Upper lobe of left lung (tissue), 6 donors: ENCODE measurements at regions not wholly inside any gene's neighbourhood (a gene's known extent, or its start where the extent isn't known, plus 50 kb on each side); places are given as distances from the start of the nearest gene placed in this dataset.
A peak's percentile ranks its signal among the peaks of the same experiment; 100 is the strongest.
"Not testable (repeated sequence)": the region's sequence is repeated elsewhere in the genome, so short reads cannot be mapped to it uniquely, and the experiment has no call there.

Source experiments
- ATAC-seq, 2 donors: fragments of 200-7000 bp; cut with Tn5 transposase; one replicate each; pipeline ENCODE4 v1.9.1; 2022; ENCODE audit warnings: mild to moderate bottlenecking in 2 of 2, moderate library complexity in 2 of 2; ENCODE audit not compliant: low FRiP score in 2 of 2
- DNase-seq, 2 donors: peaks; one replicate each; pipeline ENCODE4 v3.0.0-alpha.2; 2019 to 2020
- H3K27ac ChIP-seq, 4 donors: fragments of 200-600 bp; sonication (generic); one replicate each; pipeline ENCODE4 v1.5.1; 2016 to 2019
- H3K27me3 ChIP-seq, 4 donors: fragments of 200-600 bp; sonication (generic); one replicate each; pipeline ENCODE4 v1.5.1; 2017 to 2019
- H3K36me3 ChIP-seq, 4 donors: fragments of 200-600 bp; sonication (generic); one replicate each; pipeline ENCODE4 v1.5.1; 2016 to 2019
- H3K4me1 ChIP-seq, 4 donors: fragments of 200-600 bp; sonication (generic); one replicate each; pipeline ENCODE4 v1.5.1; 2018 to 2019
- H3K4me3 ChIP-seq, 4 donors: fragments of 200-600 bp; sonication (generic); one replicate each; pipeline ENCODE4 v1.5.1; 2017 to 2019; ENCODE audit warnings: mild to moderate bottlenecking in 2 of 4, moderate library complexity in 1 of 4
- H3K9me3 ChIP-seq, 4 donors: fragments of 200-600 bp; sonication (generic); one replicate each; pipeline ENCODE4 v1.5.1; 2018 to 2019
- EP300 ChIP-seq, 4 donors: sonication (generic); formaldehyde crosslinking; IDR thresholded peaks; one replicate each; pipeline ENCODE4 v1.5.1; 2017; ENCODE audit warnings: antibody characterized with exemption in 4 of 4, control low read depth in 2 of 4
- POLR2A ChIP-seq, 4 donors: fragments of 450-650 bp; IDR thresholded peaks; one replicate each; pipeline ENCODE4 v1.5.1; 2016 to 2017; ENCODE audit warnings: antibody characterized with exemption in 4 of 4, mild to moderate bottlenecking in 2 of 4
- POLR2AphosphoS5 ChIP-seq, 2 donors: sonication (generic); formaldehyde crosslinking; IDR thresholded peaks; one replicate each; pipeline ENCODE4 v1.5.1; 2017; ENCODE audit warnings: antibody characterized with exemption in 2 of 2
- WGBS, 2 donors: methylation state at CpG; one replicate each; pipeline ENCODE4 v1.1.5; 2017 to 2018; 5-methylcytosine and 5-hydroxymethylcytosine counted together
- TF ChIP-seq, protein P1 (sequence below), 6 experiments: fragments of 450-650 bp in 4 of 6; fragments of 200-600 bp in 2 of 6; sonication (generic) in 2 of 6; IDR thresholded peaks; one replicate each; pipeline ENCODE4 v1.5.1; 2016 to 2019; ENCODE audit warnings: antibody characterized with exemption in 6 of 6
- donor health status: DM: no; HTN: no; CAD: no; lungs with moderate emphysema.
- donor health status: DM: no; HTN: yes; CAD: no; lungs with severe emphysema.

GRCh38 chr2:4973973-4974372, 718.2 kb upstream of the SOX11 start:
- Histone ChIP-seq H3K4me1 (no peaks in the 10 kb centered on the region), H3K27ac (no peak overlapping the region), H3K36me3 (no peaks in the 10 kb centered on the region), H3K27me3 (no peaks in the 10 kb centered on the region), H3K4me3 (no peak overlapping the region), H3K9me3 (no peaks in the 10 kb centered on the region)
- ATAC-seq (peak in 1 of 2 donors; percentile 85), DNase-seq (no peak)
- 71 to 82% methylated on average over 2 of the region's 2 CpGs for WGBS, 2 donors
- TF ChIP-seq, protein P1, sequence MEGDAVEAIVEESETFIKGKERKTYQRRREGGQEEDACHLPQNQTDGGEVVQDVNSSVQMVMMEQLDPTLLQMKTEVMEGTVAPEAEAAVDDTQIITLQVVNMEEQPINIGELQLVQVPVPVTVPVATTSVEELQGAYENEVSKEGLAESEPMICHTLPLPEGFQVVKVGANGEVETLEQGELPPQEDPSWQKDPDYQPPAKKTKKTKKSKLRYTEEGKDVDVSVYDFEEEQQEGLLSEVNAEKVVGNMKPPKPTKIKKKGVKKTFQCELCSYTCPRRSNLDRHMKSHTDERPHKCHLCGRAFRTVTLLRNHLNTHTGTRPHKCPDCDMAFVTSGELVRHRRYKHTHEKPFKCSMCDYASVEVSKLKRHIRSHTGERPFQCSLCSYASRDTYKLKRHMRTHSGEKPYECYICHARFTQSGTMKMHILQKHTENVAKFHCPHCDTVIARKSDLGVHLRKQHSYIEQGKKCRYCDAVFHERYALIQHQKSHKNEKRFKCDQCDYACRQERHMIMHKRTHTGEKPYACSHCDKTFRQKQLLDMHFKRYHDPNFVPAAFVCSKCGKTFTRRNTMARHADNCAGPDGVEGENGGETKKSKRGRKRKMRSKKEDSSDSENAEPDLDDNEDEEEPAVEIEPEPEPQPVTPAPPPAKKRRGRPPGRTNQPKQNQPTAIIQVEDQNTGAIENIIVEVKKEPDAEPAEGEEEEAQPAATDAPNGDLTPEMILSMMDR (IDR thresholded peaks at IDR 0.05), result no peak
- no peak for TF ChIP-seq POLR2AphosphoS5 (IDR thresholded peaks at IDR 0.05)
- TF ChIP-seq EP300 (IDR thresholded peaks at IDR 0.05), result no peak
- no peak for TF ChIP-seq POLR2A (IDR thresholded peaks at IDR 0.05)

GRCh38 chr2:4976407-4976806, 715.8 kb upstream of the SOX11 start:
- H3K27me3 ChIP-seq, result no peaks in the 10 kb centered on the region
- DNase-seq (no peak), ATAC-seq (no peak)
- TF ChIP-seq EP300 (IDR thresholded peaks at IDR 0.05) (no peak), POLR2AphosphoS5 (IDR thresholded peaks at IDR 0.05) (no peak), POLR2A (IDR thresholded peaks at IDR 0.05) (no peak)
- TF ChIP-seq, protein P1 (IDR thresholded peaks at IDR 0.05), result no peak
- H3K36me3 ChIP-seq, result no peaks in the 10 kb centered on the region
- 84 to 86% methylated on average over 6 to 7 of the region's 7 CpGs for WGBS, 2 donors
- no peaks in the 10 kb centered on the region for H3K9me3 ChIP-seq
- H3K27ac ChIP-seq, result no peak overlapping the region
- H3K4me1 ChIP-seq, result no peaks in the 10 kb centered on the region
- H3K4me3 ChIP-seq, result no peak overlapping the region

- H3K4me3 ChIP-seq, result no peak overlapping the region
- no peak for DNase-seq
- no peaks in the 10 kb centered on the region for H3K27me3 ChIP-seq
- TF ChIP-seq POLR2AphosphoS5 (IDR thresholded peaks at IDR 0.05), result no peak
- TF ChIP-seq, protein P1 (IDR thresholded peaks at IDR 0.05), result no peak
- no peak for TF ChIP-seq POLR2A (IDR thresholded peaks at IDR 0.05)
- H3K36me3 ChIP-seq, result no peaks in the 10 kb centered on the region
- ATAC-seq, result no peak
- H3K4me1 ChIP-seq, result no peaks in the 10 kb centered on the region
- H3K9me3 ChIP-seq, result no peaks in the 10 kb centered on the region
- no peak overlapping the region for H3K27ac ChIP-seq
- 72 to 74% methylated on average over 11 of the region's 11 CpGs for WGBS, 2 donors
These were observed 713.1 kb upstream of the SOX11 start for GRCh38 chr2:4979111-4979510.

GRCh38 chr2:4980995-4981394, 711.2 kb upstream of the SOX11 start:
- no peaks in the 10 kb centered on the region for H3K9me3 ChIP-seq
- TF ChIP-seq EP300 (IDR thresholded peaks at IDR 0.05) (no peak), POLR2AphosphoS5 (IDR thresholded peaks at IDR 0.05) (no peak), POLR2A (IDR thresholded peaks at IDR 0.05) (no peak)
- TF ChIP-seq, protein P1 (IDR thresholded peaks at IDR 0.05), result no peak
- 81 to 88% methylated on average over 5 of the region's 5 CpGs for WGBS, 2 donors
- no peaks in the 10 kb centered on the region for H3K36me3 ChIP-seq
- H3K4me1 ChIP-seq, result no peaks in the 10 kb centered on the region
- no peak overlapping the region for H3K4me3 ChIP-seq
- DNase-seq (no peak), ATAC-seq (no peak)
- H3K27me3 ChIP-seq, result no peaks in the 10 kb centered on the region
- no peak overlapping the region for H3K27ac ChIP-seq

- Histone ChIP-seq H3K4me1 (no peaks in the 10 kb centered on the region), H3K27ac (no peak overlapping the region), H3K36me3 (no peaks in the 10 kb centered on the region), H3K27me3 (no peaks in the 10 kb centered on the region), H3K4me3 (no peak overlapping the region), H3K9me3 (no peaks in the 10 kb centered on the region)
- ATAC-seq (no peak), DNase-seq (no peak)
- 31 to 37% methylated on average over 1 of the region's 1 CpG for WGBS, 2 donors
- no peak for TF ChIP-seq EP300 (IDR thresholded peaks at IDR 0.05)
- TF ChIP-seq POLR2A (IDR thresholded peaks at IDR 0.05), result no peak
- TF ChIP-seq POLR2AphosphoS5 (IDR thresholded peaks at IDR 0.05), result no peak
- TF ChIP-seq, protein P1 (IDR thresholded peaks at IDR 0.05), result no peak
These were observed 710.3 kb upstream of the SOX11 start for GRCh38 chr2:4981802-4982409.

DNA sequence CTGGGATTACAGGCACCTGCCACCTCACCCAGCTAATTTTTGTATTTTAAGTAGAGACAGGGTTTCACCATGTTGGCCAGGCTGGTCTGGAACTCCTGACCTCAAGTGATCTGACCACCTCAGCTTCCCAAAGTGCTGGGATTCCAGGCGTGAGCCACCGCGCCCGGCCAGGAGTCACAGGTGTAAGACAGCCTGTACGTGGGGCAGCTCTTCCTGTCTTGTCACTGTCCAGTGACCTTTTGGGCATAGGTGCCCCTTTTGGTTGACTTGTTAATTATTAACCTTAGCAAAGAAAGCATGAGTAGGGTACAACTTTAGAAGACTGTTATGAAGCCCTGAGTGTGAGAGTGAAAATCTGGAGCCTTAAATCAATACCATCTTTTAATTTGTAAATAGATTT, 703.7 kb upstream of the SOX11 start:
- H3K9me3 ChIP-seq, H3K27me3 ChIP-seq, H3K4me1 ChIP-seq, ATAC-seq, H3K36me3 ChIP-seq, H3K4me3 ChIP-seq, H3K27ac ChIP-seq: not testable (repeated sequence)
- DNase-seq, result peak in 1 of 2 donors; percentile 68
- WGBS, 2 donors, result 41 to 95% methylated on average over 5 of the region's 5 CpGs
